WTC11 (cell line): ENCODE measurements at regions not wholly inside any gene's neighbourhood (a gene's known extent, or its start where the extent isn't known, plus 50 kb on each side); places are given as distances from the start of the nearest gene placed in this dataset.

Source experiments
- ATAC-seq: fragments of 200-7000 bp; cut with Tn5 transposase; 2 replicates; pipeline ENCODE4 v1.10.0; 2021; ENCODE audit warnings: mild to moderate bottlenecking, moderate library complexity
- CTCF ChIA-PET: fragments of 300-600 bp; sonication (Branson Sonifier 250); formaldehyde crosslinking; loops from one replicate; lab custom pipeline; 2021; ENCODE audit warnings: antibody characterized with exemption; lab: Charles Lee
- POLR2A ChIA-PET: fragments of 350-600 bp; sonication (Branson Sonifier 250); formaldehyde crosslinking; loops from one replicate; lab custom pipeline; 2021; ENCODE audit warnings: antibody characterized with exemption; lab: Charles Lee
- DNase-seq: peaks from one replicate; pipeline ENCODE4 v3.0.0; 2021; ENCODE audit warnings: low spot score
- H3K27ac Mint-ChIP-seq: 2 replicates; pipeline ENCODE4 v1.8.0; 2021; ENCODE audit warnings: mixed read lengths
- H3K27me3 Mint-ChIP-seq: 2 replicates; pipeline ENCODE4 v1.8.0; 2021; ENCODE audit warnings: low read depth, mild to moderate bottlenecking, moderate library complexity, mixed read lengths
- H3K36me3 Mint-ChIP-seq: 2 replicates; pipeline ENCODE4 v1.8.0; 2021; ENCODE audit warnings: mixed read lengths
- H3K4me1 Mint-ChIP-seq: 2 replicates; pipeline ENCODE4 v1.8.0; 2022; ENCODE audit warnings: mixed read lengths
- H3K4me3 Mint-ChIP-seq: 2 replicates; pipeline ENCODE4 v1.8.0; 2021; ENCODE audit warnings: mild to moderate bottlenecking, moderate library complexity, mixed read lengths
- H3K9me3 Mint-ChIP-seq: 2 replicates; pipeline ENCODE4 v1.8.0; 2021; ENCODE audit warnings: mixed read lengths
- CBFB ChIP-seq: sonication (generic); formaldehyde crosslinking; IDR thresholded peaks from 2 replicates; pipeline ENCODE4 v1.8.1; 2022; ENCODE audit warnings: mild to moderate bottlenecking, low read depth, missing genetic modification reagents
- CTCF ChIP-seq: fragments of 200-600 bp; IDR thresholded peaks from 2 replicates; pipeline ENCODE4 v1.8.0; 2022; ENCODE audit warnings: antibody characterized with exemption
- ELF4 ChIP-seq: sonication (generic); formaldehyde crosslinking; IDR thresholded peaks from 2 replicates; pipeline ENCODE4 v1.8.1; 2022; ENCODE audit warnings: low read depth, mild to moderate bottlenecking, moderate library complexity, missing genetic modification reagents
- FOXK1 ChIP-seq: sonication (generic); formaldehyde crosslinking; IDR thresholded peaks from 2 replicates; pipeline ENCODE4 v1.8.0; 2022; ENCODE audit warnings: mild to moderate bottlenecking, moderate library complexity, missing genetic modification reagents
- GABPB1 ChIP-seq: sonication (generic); formaldehyde crosslinking; IDR thresholded peaks from 2 replicates; pipeline ENCODE4 v1.8.1; 2023; ENCODE audit warnings: mild to moderate bottlenecking, missing genetic modification reagents
- IRF1 ChIP-seq: sonication (generic); formaldehyde crosslinking; IDR thresholded peaks from 2 replicates; pipeline ENCODE4 v1.8.0; 2023; ENCODE audit warnings: missing genetic modification reagents
- JUN ChIP-seq: sonication (generic); formaldehyde crosslinking; IDR thresholded peaks from 2 replicates; pipeline ENCODE4 v1.8.0; 2023; ENCODE audit warnings: mild to moderate bottlenecking, missing genetic modification reagents
- KAT7 ChIP-seq: sonication (generic); formaldehyde crosslinking; IDR thresholded peaks from 2 replicates; pipeline ENCODE4 v1.8.1; 2023; ENCODE audit warnings: missing genetic modification reagents, mild to moderate bottlenecking, borderline replicate concordance
- NFYB ChIP-seq: sonication (generic); formaldehyde crosslinking; conservative IDR thresholded peaks from 2 replicates; pipeline ENCODE4 v1.8.0; 2022; ENCODE audit warnings: low read depth, missing genetic modification reagents
- NR1H2 ChIP-seq: sonication (generic); formaldehyde crosslinking; IDR thresholded peaks from 2 replicates; pipeline ENCODE4 v1.9.0; 2021; ENCODE audit warnings: mild to moderate bottlenecking, moderate library complexity, missing genetic modification reagents
- PRDM15 ChIP-seq: sonication (generic); formaldehyde crosslinking; IDR thresholded peaks from 2 replicates; pipeline ENCODE4 v1.8.0; 2022; ENCODE audit warnings: missing genetic modification reagents
- SMAD4 ChIP-seq: sonication (generic); formaldehyde crosslinking; IDR thresholded peaks from 2 replicates; pipeline ENCODE4 v1.8.0; 2022; ENCODE audit warnings: mild to moderate bottlenecking, missing genetic modification reagents
- SOX15 ChIP-seq: fragments of 250-450 bp; sonication (Bioruptor Pico); IDR thresholded peaks from 2 replicates; pipeline ENCODE4 v1.9.0; 2021; ENCODE audit warnings: mild to moderate bottlenecking
- STAT6 ChIP-seq: sonication (generic); formaldehyde crosslinking; conservative IDR thresholded peaks from 2 replicates; pipeline ENCODE4 v1.8.1; 2023; ENCODE audit warnings: mild to moderate bottlenecking, low read depth, missing genetic modification reagents, moderate library complexity
- TEAD4 ChIP-seq: sonication (generic); formaldehyde crosslinking; IDR thresholded peaks from 2 replicates; pipeline ENCODE4 v1.8.0; 2022; ENCODE audit warnings: mild to moderate bottlenecking, missing genetic modification reagents
- ZBTB21 ChIP-seq: sonication (generic); formaldehyde crosslinking; IDR thresholded peaks from 2 replicates; pipeline ENCODE4 v1.8.1; 2023; ENCODE audit warnings: mild to moderate bottlenecking, missing genetic modification reagents, borderline replicate concordance
- ZNF219 ChIP-seq: sonication (generic); formaldehyde crosslinking; IDR thresholded peaks from 2 replicates; pipeline ENCODE4 v1.8.0; 2023; ENCODE audit warnings: missing genetic modification reagents, mild to moderate bottlenecking, borderline replicate concordance
- ZNF263 ChIP-seq: sonication (generic); formaldehyde crosslinking; IDR thresholded peaks from 2 replicates; pipeline ENCODE4 v1.8.1; 2022; ENCODE audit warnings: low read depth, mild to moderate bottlenecking, moderate library complexity, missing genetic modification reagents
- ZNF281 ChIP-seq: sonication (generic); formaldehyde crosslinking; IDR thresholded peaks from 2 replicates; pipeline ENCODE4 v1.8.0; 2023; ENCODE audit warnings: mild to moderate bottlenecking, missing genetic modification reagents

- no peak for TF ChIP-seq ELF4 (CRISPR knock-in tag)
- no peak for TF ChIP-seq TEAD4
Observed at GRCh38 chr4:105015750-105016149, 130.9 kb upstream of the TET2 start (continued).

- Mint-ChIP-seq H3K4me1 (no peaks in the 10 kb centered on the region), H3K9me3 (peaks cover 3% of the 10 kb centered on the region; the same call in 1 of the 2 replicates), H3K27me3 (peaks cover 8% of the 10 kb centered on the region), H3K4me3 (no peak overlapping the region)
- no peak; the same call in 1 of the 2 replicates for ATAC-seq
- DNase-seq, result no peak
- POLR2A ChIA-PET, result no interaction called here
- TF ChIP-seq KAT7 (CRISPR knock-in tag) (no peak), JUN (CRISPR knock-in tag) (no peak), GABPB1 (no peak), ZBTB21 (no peak), ZNF281 (CRISPR knock-in tag) (no peak), ZNF219 (CRISPR knock-in tag) (no peak), SMAD4 (no peak), PRDM15 (CRISPR knock-in tag) (no peak), STAT6 (CRISPR knock-in tag) (no peak)
- TF ChIP-seq, all 79 proteins: peak for 0
- CTCF ChIA-PET, result no interaction called here
- H3K27ac Mint-ChIP-seq, result no peak overlapping the region
- no peaks in the 10 kb centered on the region for H3K36me3 Mint-ChIP-seq
Observed at GRCh38 chr4:105022811-105023667, 123.6 kb upstream of the TET2 start.

- Mint-ChIP-seq H3K27me3 (peaks cover 4% of the 10 kb centered on the region), H3K27ac (no peak overlapping the region), H3K9me3 (peaks cover 2% of the 10 kb centered on the region; the same call in 1 of the 2 replicates), H3K4me3 (no peak overlapping the region), H3K4me1 (no peaks in the 10 kb centered on the region), H3K36me3 (no peaks in the 10 kb centered on the region)
- ChIA-PET CTCF (no interaction called here), POLR2A (no interaction called here)
- DNase-seq (no peak), ATAC-seq (no peak)
- TF ChIP-seq CTCF, result no peak
- no peak for TF ChIP-seq NR1H2 (CRISPR knock-in tag)
- TF ChIP-seq ZNF263 (CRISPR knock-in tag), result no peak
- no peak for TF ChIP-seq NFYB
- TF ChIP-seq FOXK1 (CRISPR knock-in tag), result no peak
- no peak for TF ChIP-seq IRF1
- no peak for TF ChIP-seq CBFB (CRISPR knock-in tag)
- no peak for TF ChIP-seq ZNF281 (CRISPR knock-in tag)
- no peak for TF ChIP-seq SOX15 (CRISPR knock-in tag)
Observed at GRCh38 chr4:105023668-105024055, 123.0 kb upstream of the TET2 start.
